SW480 (cell line): ENCODE measurements at regions not wholly inside any gene's neighbourhood (a gene's known extent, or its start where the extent isn't known, plus 50 kb on each side); places are given as distances from the start of the nearest gene placed in this dataset.
"Not testable (repeated sequence)": the region's sequence is repeated elsewhere in the genome, so short reads cannot be mapped to it uniquely, and the experiment has no call there.

Experiments
- DNase-seq: peaks from one replicate; pipeline ENCODE4 v3.0.0-alpha.2; 2016; ENCODE audit warnings: low spot score

DNA sequence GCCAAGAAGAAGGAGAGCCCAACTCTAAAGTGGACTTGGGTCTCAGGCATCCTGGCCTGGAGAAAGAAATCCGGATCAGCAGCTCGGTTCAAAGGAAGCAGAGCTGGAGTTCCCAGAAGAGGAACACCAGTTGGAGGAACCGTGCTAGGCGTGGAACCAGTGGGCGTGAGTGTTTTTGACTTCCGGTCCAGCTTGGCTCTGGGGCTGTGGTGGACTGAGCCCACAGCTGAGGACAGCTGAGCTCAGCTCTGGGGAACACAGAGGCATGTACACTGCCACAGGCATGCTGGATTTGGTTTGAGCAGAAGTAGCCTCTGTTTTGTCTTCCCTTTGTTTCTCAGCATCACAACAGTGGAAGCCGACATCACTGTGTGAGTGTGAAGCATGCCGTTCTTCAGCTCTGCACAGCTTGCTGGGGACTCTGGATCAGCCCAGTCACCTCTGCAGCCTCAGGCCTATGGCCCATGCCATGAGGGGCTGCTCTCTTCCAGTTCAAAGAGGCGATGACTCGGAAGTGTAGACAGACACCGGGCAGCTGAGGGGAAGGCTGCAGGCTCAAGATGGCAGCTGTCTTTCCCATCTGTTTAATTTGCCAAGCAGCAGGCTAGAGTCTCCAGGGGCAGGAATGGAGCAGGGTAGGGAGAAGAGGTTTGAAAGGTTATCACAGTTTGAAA is 185.8 kb upstream of the UBE3A start:
- DNase-seq = no peak

DNA sequence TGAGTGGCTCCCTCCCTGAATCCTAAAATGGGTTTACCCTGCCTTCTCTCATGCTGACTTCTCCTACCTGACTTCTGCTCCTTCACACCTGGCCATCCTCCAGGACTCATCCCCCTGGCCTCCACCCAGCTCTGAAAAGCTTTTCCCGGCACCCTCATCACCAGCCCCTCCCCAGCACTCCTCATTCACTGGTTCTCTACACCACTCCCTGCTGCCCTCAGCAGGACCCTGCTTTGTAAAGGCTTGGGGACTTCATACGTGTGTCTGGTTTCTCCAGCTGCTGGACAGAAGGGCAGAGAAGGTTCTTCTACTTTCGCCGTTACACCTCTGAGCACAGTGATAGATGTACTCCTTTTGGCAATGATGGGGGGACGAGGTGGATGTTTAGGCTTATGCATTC is 184.9 kb upstream of the UBE3A start:
- DNase-seq = no peak

DNA sequence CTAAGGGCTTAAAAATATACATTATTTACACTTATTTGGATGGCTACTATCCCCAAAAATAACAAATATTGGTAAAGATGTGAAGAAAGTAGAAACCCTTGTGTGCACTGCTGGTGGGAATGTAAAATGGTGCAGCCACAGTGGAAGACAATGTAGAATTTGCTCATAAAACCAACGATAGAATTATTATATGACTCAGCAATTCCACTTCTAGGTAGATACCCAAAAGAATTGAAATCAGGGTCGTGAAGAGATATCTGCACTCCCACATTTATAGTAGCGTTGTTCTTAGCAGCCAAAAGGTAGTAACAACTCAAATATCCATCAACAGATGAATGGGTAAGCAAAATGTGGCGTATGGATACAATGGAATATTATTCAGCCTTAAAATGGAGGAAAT is 181.6 kb upstream of the UBE3A start:
- DNase-seq = no peak

DNA sequence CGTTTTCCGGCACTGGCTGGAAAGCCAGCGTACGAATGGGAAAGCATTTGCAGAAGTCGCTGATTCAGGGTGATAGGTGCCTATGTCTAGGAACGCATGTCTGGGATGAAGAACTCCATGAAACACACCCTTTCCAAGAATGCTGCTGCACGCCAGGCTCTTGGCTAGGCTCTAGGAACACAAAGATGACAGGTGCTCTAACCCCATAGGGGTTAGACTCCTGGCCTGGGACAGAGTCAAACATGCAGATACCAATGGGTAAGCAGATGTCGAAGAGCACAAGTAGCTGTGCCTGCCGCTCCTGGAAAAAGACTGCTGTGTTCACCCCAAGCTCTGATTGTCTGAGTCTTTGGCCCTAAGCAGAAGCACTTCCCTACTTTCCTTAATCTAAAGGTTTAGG is 180.9 kb upstream of the UBE3A start:
- no peak for DNase-seq

DNA sequence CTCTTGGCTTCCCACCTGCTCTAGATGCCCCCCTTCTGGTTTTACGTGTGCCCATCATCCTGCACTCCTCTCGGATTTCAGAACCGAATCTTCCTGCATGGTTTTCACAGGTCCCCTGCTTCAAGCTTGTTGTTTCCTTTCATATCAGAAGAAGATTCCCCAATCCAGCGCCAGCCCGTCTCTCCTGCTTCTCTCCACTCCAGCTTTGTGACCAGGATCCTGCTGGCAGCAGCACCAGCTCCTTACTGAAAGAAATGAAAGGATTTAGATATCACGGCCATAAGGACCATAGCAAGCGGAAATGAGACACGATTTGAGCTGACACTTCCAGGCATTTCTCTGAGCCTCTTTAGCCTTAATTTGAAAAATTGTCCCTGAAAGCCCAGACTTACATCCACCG is 180.3 kb upstream of the UBE3A start:
- no peak for DNase-seq

DNA sequence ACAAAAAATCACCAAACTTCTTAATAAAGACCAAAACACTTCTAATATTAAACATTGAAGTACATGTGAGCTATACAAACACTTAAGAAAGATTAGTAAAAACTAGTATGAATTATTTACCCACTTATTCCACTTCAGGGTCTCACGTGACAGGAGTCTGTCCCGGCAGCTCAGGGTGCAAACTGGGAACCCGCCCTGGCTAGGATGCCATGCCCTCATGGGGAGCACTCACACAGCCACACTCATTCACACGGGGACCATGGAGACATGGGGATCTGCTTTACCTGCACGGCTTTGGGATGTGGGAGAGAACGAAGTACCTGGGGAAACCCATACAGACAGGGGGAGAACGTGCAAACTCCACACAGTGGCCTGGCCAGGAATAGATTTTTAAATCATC is 179.3 kb upstream of the UBE3A start:
- DNase-seq = no peak

DNA sequence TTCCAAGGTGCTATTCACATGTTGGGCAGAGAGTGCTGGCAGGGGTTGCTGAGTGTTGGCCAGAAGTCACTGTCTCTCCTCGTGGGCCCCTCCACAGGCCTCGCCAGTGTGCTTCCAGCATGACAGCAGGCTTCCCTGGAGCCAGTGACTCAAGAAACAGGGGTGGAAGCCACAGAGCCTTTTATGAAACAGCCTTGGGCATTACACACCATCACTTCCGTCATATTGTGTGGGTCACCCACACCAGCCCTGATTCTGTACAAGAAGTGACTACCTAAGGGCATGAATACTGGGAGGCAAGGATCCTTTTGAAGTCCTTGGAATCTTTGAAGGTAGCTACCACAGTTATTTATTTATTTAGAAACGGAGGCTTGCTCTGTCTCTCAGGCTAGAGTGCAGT is 177.6 kb upstream of the UBE3A start:
- DNase-seq = no peak

DNA sequence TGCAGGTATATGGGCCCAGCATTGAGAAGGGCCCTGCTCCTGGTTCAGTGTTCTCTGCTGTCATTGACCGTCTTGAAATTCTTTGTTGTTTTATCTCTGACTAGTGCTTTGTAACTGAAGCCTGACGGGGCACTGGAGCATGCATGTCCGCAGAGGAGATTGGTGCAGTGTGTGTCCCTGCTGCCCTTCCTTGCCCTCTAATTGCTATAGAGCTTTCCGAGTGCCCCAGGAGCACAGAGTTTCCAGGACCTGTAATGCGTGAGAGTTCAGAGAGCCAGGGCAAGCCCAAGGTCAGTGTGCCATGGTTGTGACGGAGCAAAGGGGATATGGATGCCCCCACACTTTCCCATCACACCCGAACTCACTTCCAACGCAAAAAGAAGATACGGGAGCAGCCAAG is 174.3 kb upstream of the UBE3A start:
- DNase-seq = no peak

DNA sequence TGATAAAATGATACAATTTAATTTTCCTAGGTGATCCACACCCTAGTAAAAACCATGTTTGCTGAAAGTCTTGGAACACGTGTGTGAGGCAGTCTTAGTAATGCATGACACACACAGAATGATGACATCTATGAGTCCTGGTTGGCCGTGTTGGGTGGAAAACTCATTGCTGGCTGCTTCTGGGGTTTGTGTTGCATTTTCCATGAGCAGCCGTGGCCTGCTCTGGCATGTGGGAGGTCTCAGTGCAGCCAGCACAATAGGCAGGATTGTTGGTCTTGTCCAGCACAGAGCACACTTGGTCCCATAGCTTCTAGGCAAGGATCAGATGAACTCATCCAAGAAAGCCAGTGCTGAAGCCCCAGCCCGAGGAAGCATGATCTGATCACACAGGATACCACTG is 172.8 kb upstream of the UBE3A start:
- no peak for DNase-seq

DNA sequence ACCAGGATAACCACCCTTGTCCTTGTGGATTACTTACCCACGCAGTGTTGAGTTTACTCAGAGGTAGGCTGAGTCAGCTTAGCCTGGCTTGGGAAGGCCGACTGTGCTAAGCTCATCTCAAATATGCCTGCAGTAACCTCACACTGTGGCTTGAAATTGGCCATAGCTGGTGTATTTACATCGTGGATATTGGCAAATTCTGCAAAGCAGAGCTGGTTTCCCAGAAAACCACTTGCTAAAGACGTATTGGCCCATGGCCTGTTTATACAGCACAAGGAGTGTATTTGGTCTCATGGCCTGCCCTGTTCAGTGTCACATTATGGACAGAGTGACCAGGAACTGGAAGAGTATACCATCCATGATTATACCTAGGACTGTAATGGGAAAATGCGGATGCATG is 170.5 kb upstream of the UBE3A start:
- DNase-seq = no peak

DNA sequence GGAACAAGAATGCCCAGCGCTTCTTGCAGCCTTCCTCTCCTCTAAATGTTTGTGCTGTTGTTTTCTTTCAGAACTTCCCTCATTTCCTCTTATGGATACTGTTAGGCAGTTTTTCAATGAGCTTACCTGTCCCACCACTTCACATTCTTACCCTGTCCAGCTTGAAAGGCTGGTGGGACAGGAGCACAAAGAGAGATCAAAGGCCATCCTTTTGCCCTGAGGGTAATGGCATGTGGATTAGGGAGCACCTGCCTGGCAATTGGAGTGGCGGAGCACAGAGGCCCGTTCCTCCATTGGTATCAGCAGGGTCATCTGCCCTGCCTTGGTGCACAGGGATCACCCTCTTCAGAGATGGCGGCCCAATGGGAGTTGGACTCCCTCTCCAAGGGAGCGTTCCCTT is 170.1 kb upstream of the UBE3A start:
- no peak for DNase-seq

DNA sequence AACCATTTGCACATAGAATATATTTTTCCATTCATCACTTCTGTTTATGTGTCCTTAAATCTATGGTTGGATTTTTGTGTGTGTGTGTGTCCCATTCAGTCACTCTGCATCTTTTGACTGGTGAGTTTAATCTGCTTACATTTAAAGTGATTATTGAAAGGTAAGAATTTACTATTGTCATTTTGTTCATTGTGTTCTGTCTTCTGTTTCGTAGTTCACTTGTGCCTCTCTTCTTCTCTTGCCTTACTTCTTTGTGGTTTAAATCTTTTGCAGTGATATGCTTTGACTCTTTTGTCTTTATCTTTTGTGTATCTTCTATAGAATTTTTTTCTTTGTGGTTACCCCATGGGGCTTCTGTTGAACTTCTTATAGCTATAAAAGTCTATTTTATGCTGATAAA is 166.3 kb upstream of the UBE3A start:
- no peak for DNase-seq

DNA sequence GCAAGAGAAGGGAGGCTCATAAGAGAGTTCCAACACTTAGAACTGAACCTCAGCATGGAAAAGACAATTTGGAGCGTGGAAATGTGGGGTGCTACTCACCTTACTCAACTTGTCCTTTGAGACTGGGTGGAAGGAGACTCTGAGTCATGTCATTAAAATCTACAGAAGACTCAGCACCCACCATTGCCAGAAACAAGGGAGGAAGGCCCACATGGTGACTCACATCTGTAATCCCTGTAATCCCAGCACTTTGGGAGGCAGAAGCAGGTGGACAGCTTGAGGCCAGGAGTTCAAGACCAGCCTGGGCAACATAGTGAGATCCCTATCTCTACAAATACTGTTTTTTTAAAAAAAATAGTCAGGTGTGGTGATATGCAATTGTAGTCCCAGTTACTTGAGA is 161.9 kb upstream of the UBE3A start:
- DNase-seq = no peak

DNA sequence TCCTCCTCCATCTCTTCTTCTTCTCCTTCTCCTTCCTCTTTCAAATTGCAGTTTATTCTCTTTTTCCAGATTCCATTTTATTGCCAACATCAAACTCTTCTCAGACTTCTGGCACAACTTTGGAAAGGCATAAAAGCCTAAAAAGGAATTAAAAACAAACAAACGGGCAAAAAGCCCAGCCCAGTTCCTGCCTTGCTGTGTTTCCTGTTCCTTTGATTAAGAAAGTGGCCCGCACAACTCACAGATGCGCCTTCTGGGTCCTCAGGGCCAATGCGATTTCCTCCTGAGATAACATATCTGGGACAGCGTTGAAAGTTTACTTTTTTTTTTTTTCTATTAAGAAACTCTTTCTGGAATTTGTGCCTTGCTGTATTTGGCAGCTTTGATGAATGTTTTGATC is 158.7 kb upstream of the UBE3A start:
- DNase-seq = no peak

DNA sequence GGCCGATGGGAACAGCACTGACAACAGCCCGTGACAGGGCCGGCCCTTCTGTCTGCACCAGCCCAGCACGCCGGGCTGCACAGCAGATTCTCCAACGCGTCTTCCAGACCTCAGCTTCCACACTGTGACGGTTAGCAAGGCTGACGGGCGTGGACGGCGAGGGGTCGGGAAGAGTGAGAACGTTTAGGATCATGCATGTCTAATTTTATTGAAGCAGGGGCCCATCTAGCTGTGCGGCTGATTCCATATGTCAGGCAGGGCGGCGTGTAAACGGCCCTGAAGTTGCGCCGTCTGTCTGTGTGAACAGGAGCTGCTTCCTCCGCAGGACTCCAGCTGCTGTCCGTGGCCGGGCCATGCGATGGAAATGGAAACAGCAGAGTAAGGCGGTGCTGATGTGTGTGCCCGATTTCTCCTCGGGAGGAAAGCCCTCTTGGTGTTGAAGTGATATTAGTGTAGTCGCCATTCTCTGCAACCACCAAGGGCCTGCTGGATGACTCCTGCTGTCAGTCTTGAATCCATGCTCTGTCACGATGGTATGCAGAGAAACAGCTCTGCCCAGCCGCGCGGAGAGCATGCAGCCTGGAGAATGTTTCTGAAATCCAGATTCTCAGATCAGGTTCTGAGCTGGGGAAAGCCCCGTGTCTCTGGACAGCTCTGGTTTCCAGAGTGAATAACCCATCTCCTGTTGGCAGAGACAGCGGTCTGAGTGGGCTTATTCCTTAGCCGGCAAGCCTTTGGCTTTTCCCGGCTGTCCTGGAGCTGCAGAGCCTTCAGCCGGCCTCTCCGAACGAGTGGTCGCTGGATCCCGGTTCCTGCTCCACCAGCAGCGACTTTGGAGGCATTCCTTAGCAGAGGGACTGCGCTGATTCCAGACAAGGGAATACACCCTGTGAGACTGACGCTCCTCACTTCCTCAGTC is 158.1 kb upstream of the UBE3A start:
- DNase-seq = no peak

DNA sequence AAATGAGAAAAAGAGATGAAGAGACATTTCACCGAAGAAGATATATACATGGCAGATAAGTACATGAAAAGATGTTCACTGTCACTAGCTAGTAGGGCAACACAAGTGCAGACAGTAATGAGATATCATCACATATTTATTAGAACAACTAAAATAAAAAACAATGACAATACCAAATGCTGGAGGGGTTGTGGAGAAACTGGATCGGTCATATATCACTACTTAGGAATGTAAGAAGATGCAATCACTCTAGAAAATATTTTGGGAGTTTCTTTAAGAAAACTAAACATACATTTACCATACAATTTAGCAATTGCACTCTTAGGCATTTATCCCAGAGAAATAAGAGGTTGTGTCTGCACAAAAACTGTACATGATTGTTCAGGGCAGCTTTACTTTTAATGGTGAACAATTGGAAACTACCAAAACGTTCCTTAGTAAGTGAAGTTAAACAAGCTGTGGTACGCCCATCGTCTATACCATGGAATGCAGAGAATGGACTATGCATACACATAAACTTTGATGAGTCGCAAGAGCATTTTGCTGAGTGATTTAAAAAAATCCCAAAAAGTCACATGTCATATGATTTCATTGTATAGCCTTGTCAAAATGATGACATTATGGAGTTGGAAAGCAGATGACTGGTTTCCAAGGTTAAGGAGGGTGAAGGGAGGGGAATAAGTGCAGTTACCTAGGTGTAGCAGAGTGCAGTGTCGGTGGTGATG is 149.0 kb upstream of the UBE3A start:
- DNase-seq = no peak

DNA sequence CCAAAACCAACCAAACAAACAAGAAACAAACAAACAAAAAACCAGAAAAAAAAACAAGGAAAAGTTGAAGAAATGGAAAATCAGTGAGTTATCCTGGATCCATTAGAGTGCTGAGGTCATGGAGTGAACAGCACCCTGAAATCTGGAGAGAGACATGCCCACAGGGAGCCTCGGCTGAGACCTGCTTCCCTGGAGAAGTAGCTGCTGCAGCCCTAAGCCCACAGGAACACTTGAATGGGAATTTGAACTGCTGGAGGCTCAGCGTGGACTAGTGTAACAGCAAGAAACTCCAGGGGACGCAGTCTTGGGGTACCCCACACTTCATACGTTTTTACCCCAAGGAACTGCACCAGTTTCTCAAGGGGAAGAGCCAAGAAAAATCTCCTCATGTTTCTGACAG is 144.1 kb upstream of the UBE3A start:
- no peak for DNase-seq

DNA sequence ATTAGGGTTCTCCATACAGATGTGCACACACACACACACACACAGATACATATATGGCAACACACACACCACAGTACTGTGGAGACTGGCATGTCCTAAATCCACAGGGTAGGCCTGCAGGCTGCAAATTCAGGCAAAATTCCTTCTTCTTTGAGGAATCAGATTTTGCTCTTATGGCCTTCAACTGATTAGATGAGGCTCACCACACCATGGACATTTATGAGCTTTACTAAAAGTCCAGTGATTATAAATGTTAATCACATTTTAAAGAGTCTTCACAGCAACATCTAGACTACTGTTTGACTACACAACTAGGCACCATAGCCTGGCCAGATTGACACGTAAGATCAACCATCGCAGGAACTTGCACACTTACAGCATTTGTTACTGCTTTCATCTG is 140.3 kb upstream of the UBE3A start:
- no peak for DNase-seq

DNA sequence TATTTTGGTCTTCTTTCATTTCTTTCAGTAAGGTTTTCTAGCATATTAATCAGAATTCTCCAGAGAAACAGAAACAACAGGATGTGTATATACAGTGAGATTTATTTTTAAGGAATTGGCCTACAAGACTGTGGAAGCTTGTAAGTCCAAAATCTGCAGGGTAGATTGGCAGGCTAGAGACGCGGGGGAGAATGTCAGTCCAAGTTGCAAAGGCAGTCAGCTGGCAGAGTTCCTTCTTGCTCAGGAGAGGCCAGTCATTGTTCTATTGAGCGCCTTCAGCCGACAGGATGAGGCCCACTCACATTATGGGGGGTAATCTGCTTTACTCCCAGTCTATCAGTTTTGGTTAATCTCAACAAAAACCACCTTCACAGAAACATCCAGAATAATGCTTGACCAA is 133.4 kb upstream of the UBE3A start:
- no peak for DNase-seq

DNA sequence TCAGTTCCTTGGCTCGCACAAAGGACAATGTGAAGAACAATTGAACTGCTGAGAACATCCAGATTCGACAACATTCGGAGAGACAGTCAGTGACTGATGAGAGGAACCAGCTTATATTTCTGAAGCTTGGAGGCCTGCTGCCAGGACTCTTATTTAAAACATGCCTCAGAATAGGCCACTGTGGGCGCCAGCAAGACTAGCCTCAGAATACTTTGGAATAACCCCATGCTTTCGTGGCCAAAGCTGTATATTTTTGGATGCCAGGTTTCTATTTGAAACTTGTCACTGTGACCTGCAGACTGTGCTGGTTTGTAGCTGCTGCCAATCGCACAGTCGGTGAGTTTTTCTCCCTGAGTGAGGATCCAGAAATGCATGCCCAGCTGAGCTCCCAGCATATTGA is 129.9 kb upstream of the UBE3A start:
- no peak for DNase-seq

DNA sequence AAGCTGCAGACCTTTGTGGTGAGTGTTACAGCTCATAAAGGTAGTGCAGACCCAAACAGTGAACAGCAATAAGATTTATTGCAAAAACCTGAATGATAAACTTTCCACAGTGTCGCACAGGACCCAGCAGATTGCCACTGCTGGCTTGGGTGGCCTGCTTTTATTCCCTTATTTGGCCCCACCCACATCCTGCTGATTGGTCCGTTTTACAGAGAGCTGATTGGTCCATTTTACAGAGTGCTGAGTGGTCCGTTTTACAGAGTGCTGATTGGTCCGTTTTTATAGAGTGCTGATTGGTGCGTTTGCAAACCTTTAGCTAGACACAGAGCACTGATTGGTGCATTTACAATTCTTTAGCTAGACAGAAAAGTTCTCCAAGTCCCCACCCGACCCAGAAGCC is 127.7 kb upstream of the UBE3A start:
- DNase-seq = not testable (repeated sequence)

DNA sequence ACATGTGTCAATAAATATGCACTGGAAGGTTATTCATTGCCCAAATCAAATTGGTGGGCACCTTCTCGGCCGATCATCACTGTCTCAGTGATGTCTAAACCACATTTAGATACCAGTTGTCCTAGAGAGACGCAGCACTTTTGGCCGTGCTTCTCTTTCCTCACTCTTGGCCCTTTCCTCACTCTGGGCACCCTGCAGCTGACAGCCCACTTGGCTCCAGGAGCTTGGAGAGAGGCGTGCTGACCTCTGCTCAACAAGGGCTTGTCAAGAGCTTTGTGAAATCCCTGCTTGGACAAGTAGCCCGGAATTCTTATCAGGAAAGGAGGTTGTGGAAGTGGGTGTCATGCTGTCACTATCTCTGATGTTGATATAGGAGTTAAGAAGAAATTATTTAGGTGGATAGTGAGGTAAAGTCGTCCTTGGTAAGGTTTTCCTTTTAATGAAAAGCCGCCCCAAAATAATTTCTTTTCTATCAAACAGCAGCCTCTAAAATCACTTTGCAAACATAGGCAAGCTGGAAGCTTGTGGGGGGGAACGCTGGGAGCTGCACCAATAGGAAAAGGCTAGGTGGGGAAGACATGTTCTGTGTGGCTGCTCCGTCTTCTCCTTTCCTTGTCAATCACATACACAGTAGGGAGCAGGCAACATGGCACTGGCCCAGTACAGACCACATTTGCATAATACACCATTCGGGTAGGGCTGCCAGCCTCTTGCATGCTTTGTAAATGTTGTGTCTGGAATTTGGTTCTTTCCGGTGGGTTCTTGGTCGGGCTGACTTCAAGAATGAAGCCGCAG is 126.8 kb upstream of the UBE3A start:
- no peak for DNase-seq
